H1 (cell line): ENCODE measurements at regions not wholly inside any gene's neighbourhood (a gene's known extent, or its start where the extent isn't known, plus 50 kb on each side); places are given as distances from the start of the nearest gene placed in this dataset.

ENCODE experiments used
- BACH1 ChIP-seq: IDR thresholded peaks from 2 replicates; pipeline ENCODE4 v1.6.1; 2012; ENCODE audit warnings: low read length, improper control_type of control experiment
- CBX8 ChIP-seq: fragments of 300-800, 300-1000 bp; sonication (generic); IDR thresholded peaks from 2 replicates; pipeline ENCODE4 v1.7.1; 2016; ENCODE audit warnings: low read depth, low read length, borderline replicate concordance
- CHD2 ChIP-seq: IDR thresholded peaks from 2 replicates; pipeline ENCODE4 v1.6.1; 2012; ENCODE audit warnings: low read length, improper control_type of control experiment
- EZH2 ChIP-seq: fragments of 200-600 bp; sonication (generic); IDR thresholded peaks from 2 replicates; pipeline ENCODE4 v1.7.1; 2012; ENCODE audit warnings: low read depth, mild to moderate bottlenecking, moderate library complexity, low read length, inconsistent platforms; ENCODE audit not compliant: severe bottlenecking
- FOSL1 ChIP-seq: IDR thresholded peaks from 2 replicates; pipeline ENCODE4 v1.6.1; 2011; ENCODE audit warnings: mild to moderate bottlenecking, low read depth, low read length, moderate library complexity; ENCODE audit not compliant: insufficient read depth
- HDAC6 ChIP-seq: IDR thresholded peaks from one replicate; pipeline ENCODE4 v1.7.1; 2012; ENCODE audit warnings: low read depth, mild to moderate bottlenecking, inconsistent platforms, low read length, moderate library complexity
- KDM4A ChIP-seq: IDR thresholded peaks from one replicate; pipeline ENCODE4 v1.7.1; 2012; ENCODE audit warnings: low read depth, mild to moderate bottlenecking, moderate library complexity, low read length, inconsistent platforms; ENCODE audit not compliant: severe bottlenecking
- RAD21 ChIP-seq, 2 experiments: IDR thresholded peaks in 1 of 2; conservative IDR thresholded peaks in 1 of 2; 2 replicates each; pipeline ENCODE4 v1.6.1; 2011; ENCODE audit warnings: low read depth in 2 of 2, low read length in 2 of 2, improper control_type of control experiment in 1 of 2, inconsistent platforms in 1 of 2, mild to moderate bottlenecking in 1 of 2, moderate library complexity in 1 of 2
- SP4 ChIP-seq: IDR thresholded peaks from 2 replicates; pipeline ENCODE4 v1.6.1; 2012; ENCODE audit warnings: low read length, inconsistent platforms
- SUZ12 ChIP-seq: fragments of 200-600 bp; sonication (generic); IDR thresholded peaks from 2 replicates; pipeline ENCODE4 v1.6.1; 2012; ENCODE audit warnings: mild to moderate bottlenecking, inconsistent platforms, low read length, moderate library complexity, mixed read lengths
- TF ChIP-seq, protein P1 (sequence below): fragments of 300-600 bp; sonication (generic); IDR thresholded peaks from 2 replicates; pipeline ENCODE4 v1.7.1; 2012; ENCODE audit warnings: low read length, moderate library complexity, mild to moderate bottlenecking, inconsistent platforms; ENCODE audit not compliant: insufficient replicate concordance

DNA sequence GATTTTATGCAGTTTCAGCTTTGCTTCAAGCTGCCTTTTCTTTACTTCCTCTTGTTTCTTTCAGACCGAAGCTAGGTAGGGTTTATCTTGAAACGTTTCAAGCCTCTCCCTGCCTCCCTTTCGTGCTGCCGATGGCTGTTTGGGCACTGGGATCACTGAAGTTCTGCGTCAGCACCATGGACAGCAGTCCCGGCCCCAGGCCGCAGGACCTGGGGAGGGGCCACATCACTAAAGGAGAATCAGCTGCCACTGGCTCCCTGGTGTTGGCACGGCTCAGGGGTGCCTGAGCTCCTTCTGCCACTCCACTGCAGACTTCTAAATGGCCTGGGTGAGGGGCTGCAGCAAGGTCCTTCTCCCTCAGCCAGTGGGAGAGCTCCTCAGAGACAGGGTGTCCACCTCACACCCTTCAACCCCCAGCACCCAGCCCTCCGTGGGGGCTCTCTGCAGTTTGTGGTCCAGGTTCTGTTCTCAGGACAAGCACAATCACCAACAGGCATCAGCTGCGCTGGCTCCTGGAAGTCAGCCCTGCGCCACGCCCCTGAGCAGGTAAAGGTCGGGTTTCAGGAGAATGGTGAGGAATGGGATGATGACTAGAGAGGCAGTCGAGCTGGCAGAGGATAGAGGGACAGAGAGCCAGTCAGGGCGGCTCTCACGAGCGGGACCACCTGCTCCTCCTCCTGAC lies 387.2 kb downstream of the TCERG1L start (continued):
- no peak for TF ChIP-seq SP4
- TF ChIP-seq, protein P1, sequence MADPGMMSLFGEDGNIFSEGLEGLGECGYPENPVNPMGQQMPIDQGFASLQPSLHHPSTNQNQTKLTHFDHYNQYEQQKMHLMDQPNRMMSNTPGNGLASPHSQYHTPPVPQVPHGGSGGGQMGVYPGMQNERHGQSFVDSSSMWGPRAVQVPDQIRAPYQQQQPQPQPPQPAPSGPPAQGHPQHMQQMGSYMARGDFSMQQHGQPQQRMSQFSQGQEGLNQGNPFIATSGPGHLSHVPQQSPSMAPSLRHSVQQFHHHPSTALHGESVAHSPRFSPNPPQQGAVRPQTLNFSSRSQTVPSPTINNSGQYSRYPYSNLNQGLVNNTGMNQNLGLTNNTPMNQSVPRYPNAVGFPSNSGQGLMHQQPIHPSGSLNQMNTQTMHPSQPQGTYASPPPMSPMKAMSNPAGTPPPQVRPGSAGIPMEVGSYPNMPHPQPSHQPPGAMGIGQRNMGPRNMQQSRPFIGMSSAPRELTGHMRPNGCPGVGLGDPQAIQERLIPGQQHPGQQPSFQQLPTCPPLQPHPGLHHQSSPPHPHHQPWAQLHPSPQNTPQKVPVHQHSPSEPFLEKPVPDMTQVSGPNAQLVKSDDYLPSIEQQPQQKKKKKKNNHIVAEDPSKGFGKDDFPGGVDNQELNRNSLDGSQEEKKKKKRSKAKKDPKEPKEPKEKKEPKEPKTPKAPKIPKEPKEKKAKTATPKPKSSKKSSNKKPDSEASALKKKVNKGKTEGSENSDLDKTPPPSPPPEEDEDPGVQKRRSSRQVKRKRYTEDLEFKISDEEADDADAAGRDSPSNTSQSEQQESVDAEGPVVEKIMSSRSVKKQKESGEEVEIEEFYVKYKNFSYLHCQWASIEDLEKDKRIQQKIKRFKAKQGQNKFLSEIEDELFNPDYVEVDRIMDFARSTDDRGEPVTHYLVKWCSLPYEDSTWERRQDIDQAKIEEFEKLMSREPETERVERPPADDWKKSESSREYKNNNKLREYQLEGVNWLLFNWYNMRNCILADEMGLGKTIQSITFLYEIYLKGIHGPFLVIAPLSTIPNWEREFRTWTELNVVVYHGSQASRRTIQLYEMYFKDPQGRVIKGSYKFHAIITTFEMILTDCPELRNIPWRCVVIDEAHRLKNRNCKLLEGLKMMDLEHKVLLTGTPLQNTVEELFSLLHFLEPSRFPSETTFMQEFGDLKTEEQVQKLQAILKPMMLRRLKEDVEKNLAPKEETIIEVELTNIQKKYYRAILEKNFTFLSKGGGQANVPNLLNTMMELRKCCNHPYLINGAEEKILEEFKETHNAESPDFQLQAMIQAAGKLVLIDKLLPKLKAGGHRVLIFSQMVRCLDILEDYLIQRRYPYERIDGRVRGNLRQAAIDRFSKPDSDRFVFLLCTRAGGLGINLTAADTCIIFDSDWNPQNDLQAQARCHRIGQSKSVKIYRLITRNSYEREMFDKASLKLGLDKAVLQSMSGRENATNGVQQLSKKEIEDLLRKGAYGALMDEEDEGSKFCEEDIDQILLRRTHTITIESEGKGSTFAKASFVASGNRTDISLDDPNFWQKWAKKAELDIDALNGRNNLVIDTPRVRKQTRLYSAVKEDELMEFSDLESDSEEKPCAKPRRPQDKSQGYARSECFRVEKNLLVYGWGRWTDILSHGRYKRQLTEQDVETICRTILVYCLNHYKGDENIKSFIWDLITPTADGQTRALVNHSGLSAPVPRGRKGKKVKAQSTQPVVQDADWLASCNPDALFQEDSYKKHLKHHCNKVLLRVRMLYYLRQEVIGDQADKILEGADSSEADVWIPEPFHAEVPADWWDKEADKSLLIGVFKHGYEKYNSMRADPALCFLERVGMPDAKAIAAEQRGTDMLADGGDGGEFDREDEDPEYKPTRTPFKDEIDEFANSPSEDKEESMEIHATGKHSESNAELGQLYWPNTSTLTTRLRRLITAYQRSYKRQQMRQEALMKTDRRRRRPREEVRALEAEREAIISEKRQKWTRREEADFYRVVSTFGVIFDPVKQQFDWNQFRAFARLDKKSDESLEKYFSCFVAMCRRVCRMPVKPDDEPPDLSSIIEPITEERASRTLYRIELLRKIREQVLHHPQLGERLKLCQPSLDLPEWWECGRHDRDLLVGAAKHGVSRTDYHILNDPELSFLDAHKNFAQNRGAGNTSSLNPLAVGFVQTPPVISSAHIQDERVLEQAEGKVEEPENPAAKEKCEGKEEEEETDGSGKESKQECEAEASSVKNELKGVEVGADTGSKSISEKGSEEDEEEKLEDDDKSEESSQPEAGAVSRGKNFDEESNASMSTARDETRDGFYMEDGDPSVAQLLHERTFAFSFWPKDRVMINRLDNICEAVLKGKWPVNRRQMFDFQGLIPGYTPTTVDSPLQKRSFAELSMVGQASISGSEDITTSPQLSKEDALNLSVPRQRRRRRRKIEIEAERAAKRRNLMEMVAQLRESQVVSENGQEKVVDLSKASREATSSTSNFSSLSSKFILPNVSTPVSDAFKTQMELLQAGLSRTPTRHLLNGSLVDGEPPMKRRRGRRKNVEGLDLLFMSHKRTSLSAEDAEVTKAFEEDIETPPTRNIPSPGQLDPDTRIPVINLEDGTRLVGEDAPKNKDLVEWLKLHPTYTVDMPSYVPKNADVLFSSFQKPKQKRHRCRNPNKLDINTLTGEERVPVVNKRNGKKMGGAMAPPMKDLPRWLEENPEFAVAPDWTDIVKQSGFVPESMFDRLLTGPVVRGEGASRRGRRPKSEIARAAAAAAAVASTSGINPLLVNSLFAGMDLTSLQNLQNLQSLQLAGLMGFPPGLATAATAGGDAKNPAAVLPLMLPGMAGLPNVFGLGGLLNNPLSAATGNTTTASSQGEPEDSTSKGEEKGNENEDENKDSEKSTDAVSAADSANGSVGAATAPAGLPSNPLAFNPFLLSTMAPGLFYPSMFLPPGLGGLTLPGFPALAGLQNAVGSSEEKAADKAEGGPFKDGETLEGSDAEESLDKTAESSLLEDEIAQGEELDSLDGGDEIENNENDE = no peak
- no peak for TF ChIP-seq EZH2
- TF ChIP-seq FOSL1 = no peak
- TF ChIP-seq SUZ12 = no peak
- no peak for TF ChIP-seq BACH1
- TF ChIP-seq HDAC6 = no peak
- no peak for TF ChIP-seq CHD2
- TF ChIP-seq RAD21 (IDR thresholded peaks at IDR 0.05 in 1 of 2, conservative IDR thresholded peaks at IDR 0.05 in 1 of 2; ENCODE audit: low read depth in 2 of 2, low read length in 2 of 2) = peak in 1 of 2 experiments; percentile 23; a peak in 1 of 4 replicates
- no peak for TF ChIP-seq CBX8
- TF ChIP-seq KDM4A = no peak
